ENCODE measurements at regions not wholly inside any gene's neighbourhood (a gene's known extent, or its start where the extent isn't known, plus 50 kb on each side); places are given as distances from the start of the nearest gene placed in this dataset.

DNA sequence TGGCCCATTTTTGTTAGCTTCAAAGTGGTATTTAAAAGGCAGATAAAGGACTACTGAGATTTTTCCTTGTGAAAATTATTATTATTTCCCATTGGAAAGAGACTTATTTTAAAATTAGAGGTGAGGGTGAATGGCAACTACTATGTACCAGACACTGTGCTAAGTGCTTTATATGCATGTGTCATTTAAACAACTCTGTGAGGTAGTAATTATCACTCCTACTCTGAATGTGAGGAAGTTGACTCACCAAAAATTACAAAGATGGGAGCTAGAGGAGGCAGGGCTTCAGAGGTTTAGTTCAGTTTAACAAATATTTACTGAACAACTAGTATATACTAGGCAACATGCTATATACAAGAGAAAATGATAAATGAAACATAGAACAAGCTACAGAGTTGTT, 78.2 kb downstream of the MSL3 start:
- Histone ChIP-seq H3K9me3 (replicated peaks; ENCODE audit: low read length) (no peaks in the 10 kb centered on the region), H3K4me2 (ENCODE audit: low read length) (no peak overlapping the region), H3K36me3 (ENCODE audit: insufficient read depth, low read length) (no peaks in the 10 kb centered on the region), H3K4me3 (ENCODE audit: low read length) (no peak overlapping the region), H3K27me3 (ENCODE audit: control insufficient read depth, insufficient read depth, low read length) (no peaks in the 10 kb centered on the region), H3K4me1 (ENCODE audit: control insufficient read depth, insufficient read depth, low read length) (no peaks in the 10 kb centered on the region), H3K9ac (ENCODE audit: low read depth, low read length) (no peak overlapping the region)

DNA sequence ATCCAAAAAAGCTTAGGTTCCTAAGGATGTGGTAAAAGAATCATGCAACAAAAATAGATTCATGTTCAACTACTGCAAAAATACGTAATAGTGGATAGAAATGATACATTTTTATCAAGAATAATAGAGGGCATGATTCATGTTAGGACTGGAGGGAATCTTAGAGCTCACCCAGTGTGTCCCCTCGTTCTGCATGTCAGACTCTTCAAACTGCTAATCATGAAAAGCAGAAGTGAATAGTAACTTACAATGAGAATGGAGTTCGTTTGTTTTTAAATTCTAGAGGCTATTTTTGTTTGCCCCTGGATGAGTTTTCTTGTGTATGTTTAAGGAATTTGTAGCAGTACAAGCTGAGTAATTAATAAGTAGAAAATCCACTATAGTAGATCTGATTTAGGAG, 79.4 kb downstream of the MSL3 start:
- H3K9me3 ChIP-seq (replicated peaks; ENCODE audit: low read length), result no peaks in the 10 kb centered on the region
- H3K27me3 ChIP-seq (ENCODE audit: control insufficient read depth, insufficient read depth, low read length), result no peaks in the 10 kb centered on the region
- H3K4me3 ChIP-seq (ENCODE audit: low read length), result no peak overlapping the region
- no peaks in the 10 kb centered on the region for H3K4me1 ChIP-seq (ENCODE audit: control insufficient read depth, insufficient read depth, low read length)
- H3K36me3 ChIP-seq (ENCODE audit: insufficient read depth, low read length), result no peaks in the 10 kb centered on the region
- H3K9ac ChIP-seq (ENCODE audit: low read depth, low read length), result no peak overlapping the region
- no peak overlapping the region for H3K4me2 ChIP-seq (ENCODE audit: low read length)

DNA sequence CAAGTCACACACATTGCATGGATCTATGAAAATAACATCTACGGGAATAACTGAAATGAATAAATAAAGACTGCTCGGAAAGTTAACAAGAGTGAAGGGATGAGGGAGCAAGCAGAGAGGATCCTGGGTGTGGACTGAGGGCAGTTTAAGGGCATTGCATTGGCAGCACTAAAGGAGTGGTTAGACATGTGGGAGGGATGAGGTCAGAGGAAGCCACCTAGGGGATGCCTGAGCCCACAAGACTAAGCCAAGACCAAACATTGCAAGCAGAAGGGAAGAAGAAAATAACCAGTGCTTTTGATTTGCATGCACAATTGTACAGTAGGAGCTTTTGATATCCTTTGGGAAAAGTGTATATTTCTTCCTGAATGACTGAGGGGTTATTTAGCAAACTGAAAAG, 106.1 kb downstream of the MSL3 start:
- Histone ChIP-seq H3K27me3 (ENCODE audit: control insufficient read depth, insufficient read depth, low read length) (no peaks in the 10 kb centered on the region), H3K9me3 (replicated peaks; ENCODE audit: low read length) (no peaks in the 10 kb centered on the region), H3K4me2 (ENCODE audit: low read length) (no peak overlapping the region), H3K9ac (ENCODE audit: low read depth, low read length) (no peak overlapping the region), H3K4me3 (ENCODE audit: low read length) (no peak overlapping the region), H3K4me1 (ENCODE audit: control insufficient read depth, insufficient read depth, low read length) (no peaks in the 10 kb centered on the region), H3K36me3 (ENCODE audit: insufficient read depth, low read length) (no peaks in the 10 kb centered on the region)

DNA sequence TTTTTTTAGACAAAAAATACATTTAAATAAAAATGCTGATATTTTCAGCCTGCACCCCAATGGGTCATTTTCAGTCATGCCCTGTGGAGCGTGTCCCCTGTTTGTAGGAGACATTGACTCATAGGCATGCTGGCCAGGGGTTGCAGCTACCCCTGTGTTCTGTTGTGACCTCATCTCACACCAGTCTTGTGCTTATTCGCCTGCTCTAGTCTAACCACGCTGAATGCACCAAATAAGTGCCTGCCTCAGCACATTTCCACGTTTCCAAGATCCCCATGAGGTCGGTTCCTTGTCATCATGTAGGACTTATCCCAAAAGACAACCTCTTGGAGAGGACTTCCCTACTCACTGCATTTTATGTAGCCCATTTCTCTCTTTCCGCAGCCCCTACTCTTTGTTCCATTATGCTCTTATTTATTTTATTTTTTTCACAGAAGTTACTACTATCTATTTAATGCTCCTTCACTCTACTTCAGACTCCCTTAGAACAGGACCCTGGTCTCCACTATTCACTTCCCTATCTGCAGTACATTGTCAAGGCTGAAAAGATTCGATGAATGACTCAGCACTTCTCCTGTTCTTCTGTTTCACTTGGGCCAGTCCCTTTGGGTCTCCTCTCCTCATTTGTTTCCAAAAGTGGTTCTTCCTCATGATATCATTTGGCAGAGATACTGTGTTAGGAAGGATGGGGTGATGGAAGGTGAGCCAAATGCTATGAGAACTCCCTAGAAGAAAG, 109.7 kb downstream of the MSL3 start:
- H3K4me3 ChIP-seq (ENCODE audit: low read length), result no peak overlapping the region
- H3K9me3 ChIP-seq (replicated peaks; ENCODE audit: low read length), result no peaks in the 10 kb centered on the region
- H3K9ac ChIP-seq (ENCODE audit: low read depth, low read length), result no peak overlapping the region
- no peaks in the 10 kb centered on the region for H3K4me1 ChIP-seq (ENCODE audit: control insufficient read depth, insufficient read depth, low read length)
- no peaks in the 10 kb centered on the region for H3K27me3 ChIP-seq (ENCODE audit: control insufficient read depth, insufficient read depth, low read length)
- H3K4me2 ChIP-seq (ENCODE audit: low read length), result no peak overlapping the region
- H3K36me3 ChIP-seq (ENCODE audit: insufficient read depth, low read length), result no peaks in the 10 kb centered on the region

- no peak overlapping the region for H3K4me2 ChIP-seq (ENCODE audit: low read length)
- H3K36me3 ChIP-seq (ENCODE audit: insufficient read depth, low read length), result no peaks in the 10 kb centered on the region
- no peaks in the 10 kb centered on the region for H3K4me1 ChIP-seq (ENCODE audit: control insufficient read depth, insufficient read depth, low read length)
- no peak overlapping the region for H3K4me3 ChIP-seq (ENCODE audit: low read length)
- no peak overlapping the region for H3K9ac ChIP-seq (ENCODE audit: low read depth, low read length)
- no peaks in the 10 kb centered on the region for H3K9me3 ChIP-seq (replicated peaks; ENCODE audit: low read length)
- no peaks in the 10 kb centered on the region for H3K27me3 ChIP-seq (ENCODE audit: control insufficient read depth, insufficient read depth, low read length)
Observed at GRCh38 chrX:11870789-11871188, 112.8 kb downstream of the MSL3 start.

DNA sequence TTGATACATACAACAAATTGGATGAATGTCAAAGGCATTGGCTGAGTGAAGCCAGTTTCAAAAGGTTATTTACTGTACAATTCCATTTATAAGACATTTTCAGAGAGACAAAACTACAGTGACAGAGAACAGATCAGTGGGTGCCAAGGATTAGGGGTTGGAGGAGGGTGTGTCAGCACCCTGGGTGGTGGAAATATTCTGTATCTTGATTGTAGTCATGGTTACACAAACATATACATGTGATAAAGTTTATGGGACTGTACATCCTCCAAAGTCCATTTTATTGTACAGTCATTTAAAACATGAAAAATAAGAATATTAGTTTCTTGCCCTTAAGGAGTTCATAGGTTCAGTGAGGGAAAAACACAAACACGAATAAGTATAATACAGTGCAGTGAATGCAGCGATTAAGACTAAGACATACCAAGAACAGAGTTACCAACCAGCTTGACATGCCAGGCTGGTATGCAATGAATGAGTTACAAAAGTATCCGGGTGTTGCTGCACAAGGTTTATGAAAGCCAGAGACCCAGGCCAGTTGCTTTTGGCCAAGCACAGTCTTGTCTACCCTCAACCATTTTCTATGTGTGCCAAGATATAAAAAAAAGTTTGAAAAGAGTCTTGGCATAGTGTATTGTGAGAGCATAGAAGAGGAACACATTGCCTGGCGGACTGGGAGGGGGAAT, 123.6 kb downstream of the MSL3 start:
- no peak overlapping the region for H3K4me3 ChIP-seq (ENCODE audit: low read length)
- no peaks in the 10 kb centered on the region for H3K27me3 ChIP-seq (ENCODE audit: control insufficient read depth, insufficient read depth, low read length)
- H3K9me3 ChIP-seq (replicated peaks; ENCODE audit: low read length), result no peaks in the 10 kb centered on the region
- H3K9ac ChIP-seq (ENCODE audit: low read depth, low read length), result no peak overlapping the region
- peaks cover 2% of the 10 kb centered on the region for H3K4me1 ChIP-seq (ENCODE audit: control insufficient read depth, insufficient read depth, low read length)
- H3K36me3 ChIP-seq (ENCODE audit: insufficient read depth, low read length), result no peaks in the 10 kb centered on the region
- H3K4me2 ChIP-seq (ENCODE audit: low read length), result no peak overlapping the region

- Histone ChIP-seq H3K4me3 (ENCODE audit: low read length) (no peak overlapping the region), H3K27me3 (ENCODE audit: control insufficient read depth, insufficient read depth, low read length) (no peaks in the 10 kb centered on the region), H3K36me3 (ENCODE audit: insufficient read depth, low read length) (no peaks in the 10 kb centered on the region), H3K9me3 (replicated peaks; ENCODE audit: low read length) (no peaks in the 10 kb centered on the region), H3K4me1 (ENCODE audit: control insufficient read depth, insufficient read depth, low read length) (peaks cover 23% of the 10 kb centered on the region), H3K9ac (ENCODE audit: low read depth, low read length) (peak overlapping the region; percentile 10), H3K4me2 (ENCODE audit: low read length) (no peak overlapping the region)
Observed at GRCh38 chrX:11886745-11887144, 128.7 kb downstream of the MSL3 start.

- H3K36me3 ChIP-seq (ENCODE audit: insufficient read depth, low read length), result no peaks in the 10 kb centered on the region
- H3K4me3 ChIP-seq (ENCODE audit: low read length), result no peak overlapping the region
- H3K27me3 ChIP-seq (ENCODE audit: control insufficient read depth, insufficient read depth, low read length), result no peaks in the 10 kb centered on the region
- H3K9ac ChIP-seq (ENCODE audit: low read depth, low read length), result peak overlapping the region; percentile 10
- no peak overlapping the region for H3K4me2 ChIP-seq (ENCODE audit: low read length)
- H3K4me1 ChIP-seq (ENCODE audit: control insufficient read depth, insufficient read depth, low read length), result peaks cover 23% of the 10 kb centered on the region
- no peaks in the 10 kb centered on the region for H3K9me3 ChIP-seq (replicated peaks; ENCODE audit: low read length)
Observed at GRCh38 chrX:11887175-11887574, 129.1 kb downstream of the MSL3 start.

DNA sequence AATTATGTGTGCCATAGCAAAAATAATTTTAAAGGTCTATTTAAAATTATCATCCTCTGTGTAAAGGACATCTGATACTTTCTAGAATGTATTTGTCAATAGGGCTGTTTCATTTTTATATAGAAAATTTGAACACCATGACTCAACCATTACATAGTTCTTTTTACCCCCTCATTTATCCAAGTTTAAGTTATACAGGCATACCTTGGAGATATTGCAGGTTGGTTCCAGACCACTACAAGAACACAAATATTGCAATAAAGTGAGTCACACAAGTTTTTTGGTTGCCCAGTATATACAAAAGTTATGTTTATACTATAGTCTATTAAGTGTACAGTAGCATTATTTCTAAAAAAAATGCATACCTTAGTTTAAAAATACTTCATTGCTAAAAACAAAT, 130.4 kb downstream of the MSL3 start:
- H3K27me3 ChIP-seq (ENCODE audit: control insufficient read depth, insufficient read depth, low read length), result no peaks in the 10 kb centered on the region
- no peak overlapping the region for H3K4me2 ChIP-seq (ENCODE audit: low read length)
- H3K36me3 ChIP-seq (ENCODE audit: insufficient read depth, low read length), result no peaks in the 10 kb centered on the region
- peaks cover 23% of the 10 kb centered on the region for H3K4me1 ChIP-seq (ENCODE audit: control insufficient read depth, insufficient read depth, low read length)
- no peaks in the 10 kb centered on the region for H3K9me3 ChIP-seq (replicated peaks; ENCODE audit: low read length)
- H3K9ac ChIP-seq (ENCODE audit: low read depth, low read length), result no peak overlapping the region
- no peak overlapping the region for H3K4me3 ChIP-seq (ENCODE audit: low read length)

DNA sequence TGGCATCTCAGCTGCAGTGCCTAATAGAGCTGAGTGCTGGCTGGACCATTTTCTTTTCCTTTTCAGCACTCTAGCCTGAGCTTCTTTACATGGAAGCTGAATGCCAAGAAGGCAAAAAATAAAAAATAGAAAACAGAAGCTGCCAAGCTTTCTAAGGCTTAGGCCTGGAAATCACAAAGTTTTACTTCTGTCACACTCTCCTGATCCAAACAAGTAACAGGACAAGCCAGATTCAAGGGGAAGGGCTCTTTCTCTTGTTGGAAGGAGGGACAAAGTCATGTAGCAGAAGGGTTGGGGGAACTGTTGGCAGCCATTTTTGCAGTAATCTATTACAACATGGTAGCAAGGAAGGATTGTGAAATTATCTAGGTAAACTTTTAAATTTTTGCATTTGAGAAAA, 131.8 kb downstream of the MSL3 start:
- H3K4me2 ChIP-seq (ENCODE audit: low read length), result no peak overlapping the region
- no peaks in the 10 kb centered on the region for H3K9me3 ChIP-seq (replicated peaks; ENCODE audit: low read length)
- H3K27me3 ChIP-seq (ENCODE audit: control insufficient read depth, insufficient read depth, low read length), result no peaks in the 10 kb centered on the region
- no peaks in the 10 kb centered on the region for H3K36me3 ChIP-seq (ENCODE audit: insufficient read depth, low read length)
- no peak overlapping the region for H3K4me3 ChIP-seq (ENCODE audit: low read length)
- H3K9ac ChIP-seq (ENCODE audit: low read depth, low read length), result no peak overlapping the region
- H3K4me1 ChIP-seq (ENCODE audit: control insufficient read depth, insufficient read depth, low read length), result peaks cover 23% of the 10 kb centered on the region

DNA sequence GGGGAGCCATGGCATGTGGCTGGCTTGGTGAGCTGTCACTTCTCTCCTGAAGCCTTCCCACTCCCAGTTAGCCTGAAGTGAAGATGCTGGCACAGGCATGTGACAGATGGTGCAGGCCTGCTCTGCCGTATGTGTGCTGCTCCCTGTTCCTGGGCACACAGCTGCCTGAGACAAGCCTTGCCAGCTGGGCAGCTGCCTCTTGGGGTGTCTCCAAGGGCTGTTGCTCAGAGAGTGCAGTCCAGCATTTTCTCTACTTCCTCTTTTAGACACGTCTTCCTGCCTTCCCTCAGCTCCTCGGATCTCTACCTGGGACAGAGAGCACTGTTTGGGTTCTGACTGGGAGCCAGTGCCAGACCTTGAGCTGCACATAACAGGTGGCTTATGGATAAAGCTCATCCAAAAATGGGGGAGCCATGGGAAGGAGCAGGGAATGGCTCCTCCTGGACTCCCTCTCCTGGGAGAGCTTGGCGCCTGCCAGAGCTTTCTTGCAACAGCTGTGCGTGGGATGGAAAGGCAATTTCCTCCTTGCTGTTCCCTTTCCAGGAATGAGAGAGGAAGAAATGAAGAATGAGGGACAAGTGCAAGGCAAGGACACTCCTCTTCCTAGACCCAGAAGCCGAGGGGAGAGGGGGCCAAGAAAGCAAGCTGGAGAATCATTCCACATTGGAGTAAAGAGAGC, 132.9 kb downstream of the MSL3 start:
- Histone ChIP-seq H3K9me3 (replicated peaks; ENCODE audit: low read length) (no peaks in the 10 kb centered on the region), H3K4me2 (ENCODE audit: low read length) (peak overlapping the region; percentile 64), H3K4me1 (ENCODE audit: control insufficient read depth, insufficient read depth, low read length) (peaks cover 23% of the 10 kb centered on the region), H3K9ac (ENCODE audit: low read depth, low read length) (peak overlapping the region; percentile 38), H3K4me3 (ENCODE audit: low read length) (no peak overlapping the region), H3K36me3 (ENCODE audit: insufficient read depth, low read length) (no peaks in the 10 kb centered on the region), H3K27me3 (ENCODE audit: control insufficient read depth, insufficient read depth, low read length) (no peaks in the 10 kb centered on the region)

Data from skeletal muscle satellite cell (primary cell).